Erythroblast (primary cell): ENCODE measurements at regions not wholly inside any gene's neighbourhood (a gene's known extent, or its start where the extent isn't known, plus 50 kb on each side); places are given as distances from the start of the nearest gene placed in this dataset.
"Not testable (repeated sequence)": the region's sequence is repeated elsewhere in the genome, so short reads cannot be mapped to it uniquely, and the experiment has no call there.

Source experiments
- GATA1 ChIP-seq: IDR thresholded peaks from 2 replicates; pipeline ENCODE4 v1.6.1; 2011; ENCODE audit warnings: low read depth, mild to moderate bottlenecking, control low read depth, low read length, moderate library complexity
- POLR2A ChIP-seq: IDR thresholded peaks from 2 replicates; pipeline ENCODE4 v1.6.1; 2011; ENCODE audit warnings: mild to moderate bottlenecking, low read length

- TF ChIP-seq POLR2A, GATA1: not testable (repeated sequence)
Measured at GRCh38 chr20:30310385-30310784, 947.1 kb upstream of the DEFB115 start.
